GM21528 (cell line): ENCODE measurements at regions not wholly inside any gene's neighbourhood (a gene's known extent, or its start where the extent isn't known, plus 50 kb on each side); places are given as distances from the start of the nearest gene placed in this dataset.
A peak's percentile ranks its signal among the peaks of the same experiment; 100 is the strongest.
"Not testable (repeated sequence)": the region's sequence is repeated elsewhere in the genome, so short reads cannot be mapped to it uniquely, and the experiment has no call there.

Experiments used
- ATAC-seq: cut with Tn5 transposase; IDR thresholded peaks from one replicate; pipeline ENCODE4 v1.9.1; 2021; ENCODE audit warnings: mild to moderate bottlenecking, moderate library complexity; ENCODE audit not compliant: unreplicated experiment, low FRiP score

DNA sequence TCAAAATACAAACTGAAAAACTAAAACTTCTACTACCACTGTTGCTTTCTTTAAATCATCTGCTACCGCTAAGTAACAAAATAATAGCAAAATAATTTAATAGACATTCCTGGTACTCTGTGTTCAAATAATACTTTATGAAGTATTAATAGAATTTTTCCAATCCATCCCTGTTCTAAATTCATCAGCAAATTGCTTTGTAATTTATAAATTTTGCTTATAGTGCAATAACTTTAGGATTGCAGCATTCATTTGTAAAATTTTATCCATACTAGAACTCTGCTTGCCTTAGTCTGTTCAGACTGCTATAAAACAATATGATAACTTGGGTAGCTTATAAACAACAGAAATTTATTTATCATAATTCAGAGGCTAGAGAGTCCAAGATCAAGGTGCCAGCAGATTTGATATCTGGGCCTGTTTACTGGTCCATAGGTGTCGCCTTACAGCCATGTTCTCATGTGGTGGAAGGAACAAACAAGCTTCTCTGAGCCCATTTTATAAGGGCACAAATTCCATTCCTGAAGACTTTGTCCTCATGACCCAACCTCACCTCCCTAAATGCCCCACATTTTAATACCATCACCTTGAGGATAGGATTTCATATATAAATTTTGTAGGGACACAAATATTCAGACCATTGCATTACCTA is 415.1 kb upstream of the MAP2 start:
- ATAC-seq, result no peak

DNA sequence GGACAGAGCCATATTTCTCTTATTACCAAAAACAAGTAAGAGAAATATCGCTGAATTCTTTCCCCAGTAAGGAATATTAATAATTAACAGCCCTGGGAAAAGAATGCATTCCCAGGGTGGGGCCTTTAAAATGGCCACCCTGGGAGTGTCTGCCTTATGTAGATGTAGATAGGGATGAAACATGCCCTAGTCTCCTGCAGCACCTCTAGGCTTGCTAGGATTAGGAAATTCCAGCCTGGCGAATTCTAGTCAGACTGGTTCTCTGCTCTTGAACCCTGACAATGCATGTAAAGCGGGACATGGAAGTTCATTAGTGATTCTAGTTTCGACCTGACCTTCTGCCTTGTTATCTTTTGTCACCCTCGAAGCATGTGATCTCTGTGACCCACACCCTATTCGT is 405.2 kb upstream of the MAP2 start:
- ATAC-seq, result not testable (repeated sequence)

DNA sequence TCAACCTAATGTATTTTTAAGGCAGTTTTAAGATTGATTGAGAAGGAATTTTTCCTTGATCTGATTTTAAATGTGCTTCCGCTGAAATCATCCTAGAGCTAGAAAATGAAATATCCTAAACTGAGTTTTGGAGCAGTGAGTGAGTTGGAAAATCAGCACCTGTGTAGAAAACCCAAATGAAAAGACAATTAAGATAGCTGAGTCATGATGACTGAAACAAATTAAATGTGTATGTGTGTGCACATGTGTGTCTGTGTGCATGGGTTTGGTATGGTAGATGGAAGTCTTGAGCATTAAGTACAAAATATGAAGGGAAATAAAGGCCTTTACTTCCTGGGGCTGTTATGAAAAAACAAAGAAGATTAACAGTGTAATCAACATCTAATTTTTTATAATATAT is 394.6 kb upstream of the MAP2 start:
- ATAC-seq, result no peak

DNA sequence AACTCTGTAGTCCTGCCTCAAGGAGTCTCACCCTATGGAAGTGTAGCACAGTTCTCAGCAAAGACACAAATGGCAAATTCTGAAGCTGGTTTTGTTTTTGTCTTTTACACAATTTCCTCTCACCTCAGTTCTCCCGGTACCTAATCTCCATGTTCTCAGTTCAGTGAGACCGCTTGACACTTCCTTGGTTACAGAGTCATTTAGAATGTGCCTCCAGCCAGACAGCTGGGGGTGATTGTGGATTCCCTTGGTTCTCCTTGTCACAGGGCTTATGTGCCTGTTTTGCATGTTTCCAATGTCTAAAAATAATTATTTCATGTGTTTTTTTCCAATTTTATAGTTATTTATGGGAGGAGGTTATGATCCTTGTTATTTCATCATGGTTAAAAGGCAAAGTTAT is 379.5 kb upstream of the MAP2 start:
- ATAC-seq, result no peak

DNA sequence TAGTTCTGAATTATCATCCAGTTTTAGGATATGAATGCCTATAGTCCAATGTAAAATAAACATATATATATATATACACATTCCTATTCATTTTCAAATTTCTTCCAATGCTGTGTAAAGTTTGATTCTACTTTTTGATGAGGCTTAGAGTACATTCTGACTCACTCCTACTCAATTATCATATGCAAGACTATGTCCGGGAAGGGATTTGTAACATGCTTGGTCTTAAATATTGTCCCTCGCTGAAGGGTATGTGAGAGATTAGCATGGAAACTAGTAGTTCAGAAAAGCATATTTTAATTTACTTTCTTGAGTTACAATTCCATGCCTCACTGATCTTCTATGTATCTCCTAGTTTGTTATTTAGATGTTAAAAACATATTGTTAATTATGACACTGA is 377.7 kb upstream of the MAP2 start:
- no peak for ATAC-seq

DNA sequence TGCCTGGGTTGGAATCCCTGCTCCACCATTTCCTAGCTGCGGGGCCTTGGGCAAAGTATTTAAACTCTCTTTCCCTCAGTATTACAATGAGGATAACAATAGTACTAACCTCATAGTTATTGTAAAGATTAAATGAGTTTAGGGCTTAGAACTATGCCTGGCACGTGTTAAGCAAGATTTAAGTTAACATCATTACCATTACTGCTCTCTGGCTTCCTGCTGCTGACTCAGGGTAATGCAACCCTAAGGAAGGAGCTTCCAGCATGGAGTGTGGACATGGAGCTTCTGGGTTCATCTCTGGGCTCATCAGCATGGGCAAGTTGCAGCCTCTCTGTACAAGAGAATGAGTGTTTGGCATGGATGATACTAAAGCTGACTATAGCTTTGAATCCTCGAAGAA is 374.2 kb upstream of the MAP2 start:
- ATAC-seq, result no peak

DNA sequence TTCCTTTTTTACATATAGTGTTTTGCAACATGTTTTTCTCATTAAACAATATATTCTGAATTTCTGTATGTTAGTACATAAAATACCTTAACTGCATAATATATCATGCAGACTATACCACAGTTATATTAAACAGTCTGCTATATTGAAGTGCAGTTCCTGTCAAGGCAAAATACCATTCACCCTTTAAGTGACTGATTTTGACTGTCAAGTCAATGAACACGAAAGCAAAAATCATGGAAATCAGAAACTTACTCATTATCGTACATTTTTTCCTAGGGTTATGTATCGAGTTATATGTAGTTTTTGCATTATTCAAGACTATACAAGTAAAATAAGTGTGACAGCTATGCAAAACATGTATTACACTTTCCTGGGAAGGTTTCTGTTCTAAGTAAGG is 361.6 kb upstream of the MAP2 start:
- ATAC-seq, result no peak

DNA sequence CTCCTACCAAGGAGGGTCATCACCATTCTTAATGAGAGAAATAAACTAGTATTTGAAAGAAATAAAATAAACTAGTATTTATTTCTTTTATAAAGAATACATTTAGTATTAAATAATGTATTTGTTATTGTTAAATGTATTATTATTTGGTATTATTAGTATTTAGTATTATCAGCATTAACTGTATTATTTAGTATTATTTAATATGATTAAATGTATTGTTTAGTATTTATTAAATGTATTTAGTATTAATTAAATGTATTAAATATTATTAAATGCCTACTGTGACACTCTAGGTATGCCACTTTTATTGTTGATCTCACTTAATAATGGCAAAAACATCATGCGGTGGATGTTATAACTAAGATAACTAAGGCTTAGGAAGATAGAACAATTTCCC is 353.6 kb upstream of the MAP2 start:
- no peak for ATAC-seq

DNA sequence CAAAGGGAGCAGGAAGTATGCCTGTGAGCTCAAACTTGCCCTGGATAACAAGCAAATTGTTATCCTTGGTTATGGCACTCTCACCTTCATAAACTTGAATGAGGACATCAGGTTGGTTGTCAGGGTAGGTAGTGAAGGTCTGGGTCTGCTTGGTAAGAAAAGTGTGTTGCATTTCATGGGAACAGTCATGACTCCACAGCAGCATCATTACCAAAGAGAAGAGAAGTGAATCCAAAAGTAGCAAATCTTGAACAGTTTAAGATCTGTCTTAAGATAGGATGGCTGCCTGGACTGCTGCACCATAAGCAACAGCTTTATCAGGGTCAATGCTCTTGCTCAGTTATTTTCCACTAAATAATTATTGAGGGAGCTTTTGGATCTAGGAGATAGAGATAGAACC is 350.7 kb upstream of the MAP2 start:
- ATAC-seq, result no peak

DNA sequence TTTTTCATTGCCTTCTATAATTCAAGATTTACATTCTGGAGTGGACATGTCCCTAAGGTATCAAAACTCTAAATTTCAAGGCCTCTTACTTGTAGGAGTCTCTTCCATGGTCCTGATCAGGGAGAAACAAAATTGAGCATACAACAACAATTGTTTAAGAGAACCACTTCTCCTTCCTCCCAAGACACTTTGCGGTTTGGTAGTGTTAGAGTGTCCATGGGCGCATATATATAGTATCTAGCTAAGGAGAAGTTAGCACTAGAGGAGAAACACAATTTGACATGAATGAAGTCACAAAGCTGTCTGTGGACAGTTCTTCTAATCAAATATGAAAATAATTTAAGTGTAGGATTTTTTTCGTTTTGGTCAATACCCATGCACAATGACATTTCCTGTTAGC is 349.1 kb upstream of the MAP2 start:
- ATAC-seq, result no peak

DNA sequence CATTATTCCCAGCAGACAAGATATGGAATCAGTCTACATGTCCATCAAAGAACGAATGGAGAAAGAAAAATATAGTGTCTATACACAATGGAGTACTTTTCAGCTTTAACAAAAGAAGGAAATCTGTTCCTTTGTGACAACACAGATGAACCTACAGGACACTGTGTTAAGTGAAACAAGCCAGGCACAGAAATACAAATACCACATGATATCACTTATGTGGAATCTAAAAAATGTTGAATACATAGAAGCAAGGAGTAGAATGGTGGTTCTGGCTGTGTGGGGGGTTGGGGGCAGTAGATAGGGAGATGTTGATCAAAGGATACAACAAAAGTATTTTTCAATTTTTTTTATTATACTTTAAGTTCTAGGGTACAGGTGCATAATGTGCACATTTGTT is 347.7 kb upstream of the MAP2 start:
- no peak for ATAC-seq

DNA sequence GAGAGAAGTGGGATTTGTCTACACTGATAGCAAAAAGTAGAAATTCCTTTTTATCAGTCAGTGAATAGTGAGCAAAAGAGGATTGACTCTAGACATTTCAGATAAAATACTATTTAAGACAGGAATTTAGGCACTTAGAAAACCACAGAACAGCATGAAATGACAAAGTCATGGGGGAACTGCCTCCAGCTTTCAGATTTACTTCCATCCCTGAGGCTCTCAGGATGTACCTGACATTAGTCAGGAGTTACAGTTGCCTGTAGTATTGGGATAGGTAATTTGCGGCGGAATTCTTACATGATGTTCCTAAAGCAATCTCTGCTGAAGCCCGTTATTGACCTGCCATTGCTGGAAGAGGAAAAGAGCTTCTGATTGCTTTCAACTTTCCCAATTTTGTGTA is 337.1 kb upstream of the MAP2 start:
- ATAC-seq, result no peak

DNA sequence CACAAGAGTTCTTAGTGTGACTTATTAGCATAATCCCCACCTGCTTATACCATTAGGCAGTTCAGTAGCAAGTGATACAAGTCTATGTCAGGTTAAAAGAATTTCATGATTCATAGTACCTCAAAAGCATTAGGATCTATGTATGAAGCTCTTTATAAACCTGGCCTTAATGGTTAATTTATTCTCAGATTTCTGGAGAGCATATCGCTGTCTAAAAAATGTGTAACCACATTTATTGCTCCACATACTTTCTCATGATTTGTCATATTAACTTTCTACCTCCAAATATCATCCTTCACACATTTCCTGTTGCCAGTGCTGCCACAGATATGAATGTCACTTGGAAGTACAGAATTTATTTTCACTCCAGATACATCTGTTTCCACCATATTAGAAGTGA is 332.8 kb upstream of the MAP2 start:
- no peak for ATAC-seq

DNA sequence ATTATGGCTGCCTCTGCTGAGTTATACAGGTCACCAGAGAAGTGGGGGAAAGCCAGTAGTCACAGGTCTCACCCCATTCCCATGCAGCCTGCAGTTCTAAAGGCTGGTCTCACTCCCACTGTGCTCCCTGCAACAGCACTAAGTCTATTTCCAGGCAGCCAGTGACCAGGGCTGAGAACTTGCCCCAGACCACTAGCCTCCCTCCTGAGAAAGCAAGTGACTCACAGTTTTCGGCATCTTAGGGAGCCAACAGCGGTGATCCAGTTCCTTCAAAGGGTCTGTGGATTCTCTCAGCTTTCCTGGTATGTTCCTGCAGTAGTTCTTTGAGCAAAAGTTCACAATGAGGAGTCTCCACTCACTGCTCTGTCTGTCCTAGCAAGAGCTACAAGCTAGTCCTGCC is 329.6 kb upstream of the MAP2 start:
- no peak for ATAC-seq

DNA sequence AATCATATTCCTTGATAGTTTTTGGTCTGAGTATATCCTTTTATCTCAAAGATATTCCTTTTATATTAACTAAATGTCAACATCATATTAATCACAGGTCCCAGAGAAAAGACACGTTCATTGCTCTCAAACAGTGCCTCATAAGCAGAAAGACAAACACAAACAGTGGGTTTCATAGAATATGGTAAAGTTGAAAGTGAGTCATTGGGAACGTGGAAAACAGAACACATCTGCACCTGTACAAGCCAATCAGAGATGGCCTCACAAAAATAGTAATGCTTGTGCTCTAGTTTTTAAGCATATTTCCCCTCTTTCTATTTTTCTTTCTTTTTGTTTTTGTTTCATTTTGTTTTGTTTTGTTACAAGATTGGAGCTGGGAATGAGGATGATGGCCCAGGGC is 328.4 kb upstream of the MAP2 start:
- no peak for ATAC-seq

DNA sequence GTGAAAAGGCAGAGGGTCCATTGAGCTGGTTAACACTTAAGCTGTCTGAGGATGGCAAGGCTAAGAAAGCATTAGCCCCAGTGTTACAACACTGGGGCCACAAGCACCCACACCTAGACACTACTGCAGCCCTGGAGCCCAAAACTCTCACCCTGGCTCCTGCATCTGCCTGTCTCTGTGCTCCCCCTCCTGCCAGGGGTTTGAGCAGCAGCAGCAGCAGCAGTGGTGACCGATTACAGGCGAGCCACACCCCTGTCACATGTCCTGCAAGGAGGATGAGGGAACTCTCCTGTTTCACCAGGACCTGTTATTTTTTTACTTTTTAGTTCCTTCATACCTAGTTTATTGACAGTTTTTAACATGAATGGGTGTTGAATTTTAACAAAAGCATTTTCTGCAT is 326.7 kb upstream of the MAP2 start:
- no peak for ATAC-seq

DNA sequence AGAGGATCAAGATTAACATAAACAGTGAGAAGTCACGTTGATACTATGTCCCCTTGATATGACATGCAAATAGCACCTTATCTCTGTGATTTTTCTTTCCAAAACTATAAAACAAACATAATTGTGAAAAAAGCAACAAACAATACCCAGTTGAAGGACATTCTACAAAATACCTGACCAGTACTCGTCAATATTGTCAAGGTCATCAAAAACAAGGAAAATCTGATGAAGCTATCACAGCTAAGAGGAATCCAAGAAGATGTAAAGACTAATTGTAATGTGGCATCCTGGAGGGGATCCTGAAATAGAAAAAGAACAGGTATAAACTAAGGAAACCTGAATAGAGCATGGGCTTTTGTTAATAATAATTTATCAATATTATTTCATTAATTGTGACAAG is 321.5 kb upstream of the MAP2 start:
- no peak for ATAC-seq

DNA sequence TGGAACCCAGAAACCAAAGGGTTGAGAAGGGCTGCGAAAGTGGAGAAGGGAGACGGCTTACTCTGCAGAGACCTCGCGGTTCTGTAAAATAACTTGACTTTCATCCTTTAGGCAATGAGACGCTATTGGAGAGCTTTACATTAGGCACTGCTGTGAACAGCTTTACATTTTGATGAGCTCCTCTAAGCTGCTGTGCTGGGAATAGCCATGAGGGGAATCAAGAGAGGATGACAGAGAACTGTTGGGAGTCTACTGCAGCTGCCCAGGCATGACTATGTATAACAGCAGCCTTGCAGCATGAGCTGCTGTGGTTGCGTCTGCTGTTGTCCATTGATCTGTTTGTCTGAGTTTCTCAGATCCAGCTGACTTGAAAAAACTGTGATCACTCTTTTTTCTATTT is 310.8 kb upstream of the MAP2 start:
- ATAC-seq, result no peak

DNA sequence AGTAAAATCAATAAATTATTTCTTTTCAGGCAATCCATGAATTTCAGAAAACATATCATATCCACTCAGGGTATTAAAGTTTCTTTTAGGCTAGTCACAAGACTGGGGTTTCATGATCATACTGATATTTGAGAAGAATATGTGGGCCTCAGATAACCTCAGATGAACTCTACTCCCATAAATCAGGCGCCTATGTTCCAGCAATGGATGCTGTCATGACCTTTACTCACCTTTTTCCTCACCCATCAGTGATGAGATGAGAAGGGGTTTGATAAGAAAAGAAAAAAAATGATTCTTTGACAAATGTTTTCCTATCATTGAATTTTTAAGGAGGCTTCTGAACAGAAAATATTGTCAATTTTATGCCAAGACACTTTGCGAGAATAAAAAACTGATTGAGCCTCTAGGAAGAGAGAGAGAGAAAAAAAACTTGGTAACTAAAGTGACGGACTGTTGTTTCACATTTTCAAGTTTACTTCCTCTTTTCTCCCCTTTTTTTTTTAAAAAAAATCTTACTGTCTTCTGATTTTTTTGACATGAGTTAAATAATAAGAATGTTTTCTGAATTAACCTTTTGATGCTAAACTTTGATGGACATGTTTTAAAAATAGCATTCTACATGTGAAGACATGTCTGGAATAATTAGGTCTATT is 309.1 kb upstream of the MAP2 start:
- no peak for ATAC-seq

DNA sequence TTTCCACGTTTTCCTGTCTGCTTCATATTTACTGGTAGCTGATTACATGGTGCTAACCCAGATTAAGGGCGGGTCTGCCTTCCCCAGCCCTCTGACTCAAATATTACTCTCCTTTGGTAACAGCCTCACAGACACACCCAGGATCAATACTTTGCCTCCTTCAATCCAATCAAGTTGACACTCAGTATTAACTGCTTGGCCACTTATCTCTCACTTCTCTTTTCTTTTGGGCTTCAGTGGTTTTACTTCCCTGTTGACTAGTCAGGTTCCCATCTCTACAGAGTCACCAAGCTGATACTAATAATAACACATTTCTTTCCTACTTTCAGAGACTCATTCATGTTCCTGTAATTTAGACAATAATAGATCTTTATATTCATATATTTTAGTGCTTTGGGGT is 302.2 kb upstream of the MAP2 start:
- ATAC-seq, result peak; percentile 88

DNA sequence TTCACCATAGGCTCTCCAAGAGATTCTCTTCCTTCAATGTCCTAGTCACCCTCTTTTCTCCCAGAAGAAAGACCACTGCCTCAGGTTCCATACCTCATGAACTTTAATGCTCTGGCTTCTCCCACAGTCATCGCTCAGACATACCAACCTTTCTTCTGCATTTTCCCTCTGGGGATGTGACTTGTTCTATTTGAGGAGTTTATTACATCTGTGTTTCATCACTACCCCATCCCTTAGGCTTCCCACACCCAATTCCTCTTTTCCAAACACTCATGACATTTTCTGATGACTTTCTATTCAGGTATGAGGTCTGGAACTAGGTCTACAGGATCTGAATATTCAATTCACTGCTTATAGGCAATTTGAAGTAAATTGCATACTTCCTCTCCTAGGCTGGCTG is 298.6 kb upstream of the MAP2 start:
- ATAC-seq, result no peak

DNA sequence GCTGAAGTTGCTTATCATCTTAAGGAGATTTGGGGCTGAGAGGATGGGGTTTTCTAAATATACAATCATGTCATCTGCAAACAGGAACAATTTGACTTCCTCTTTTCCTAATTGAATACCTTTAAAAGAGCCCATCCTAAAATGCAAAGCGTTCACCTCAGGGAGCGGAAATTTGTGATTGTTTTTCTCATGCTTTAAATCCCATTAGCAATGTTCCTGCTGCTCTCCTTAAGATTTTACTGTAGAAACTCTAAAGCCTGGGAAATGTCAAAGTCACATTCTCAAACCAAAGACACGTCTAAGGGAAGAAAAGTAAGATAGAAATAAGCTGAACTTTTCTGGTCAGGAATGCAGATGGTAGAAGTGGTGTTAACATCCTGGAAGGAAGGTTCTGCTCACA is 285.8 kb upstream of the MAP2 start:
- ATAC-seq, result no peak

DNA sequence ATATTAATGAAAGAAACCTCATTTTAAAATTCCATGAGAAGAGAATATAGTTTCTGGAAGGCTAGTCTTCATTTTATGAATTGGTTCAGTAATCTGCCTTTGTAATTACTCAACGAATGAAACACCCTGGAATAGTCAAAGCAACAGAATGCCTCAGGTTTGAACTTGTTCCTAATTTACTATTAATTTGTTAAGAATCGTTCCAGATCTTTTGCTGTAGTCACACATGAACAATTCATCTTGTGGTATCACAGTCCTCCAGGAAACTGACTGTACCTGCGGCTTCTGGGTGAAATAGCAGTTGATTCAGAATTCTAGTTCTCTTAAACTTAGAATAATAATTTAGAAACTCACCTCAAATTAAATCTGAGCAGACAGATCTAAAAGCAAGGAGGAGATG is 282.7 kb upstream of the MAP2 start:
- ATAC-seq, result no peak
